ENCODE measurements at regions not wholly inside any gene's neighbourhood (a gene's known extent, or its start where the extent isn't known, plus 50 kb on each side); places are given as distances from the start of the nearest gene placed in this dataset.

DNA sequence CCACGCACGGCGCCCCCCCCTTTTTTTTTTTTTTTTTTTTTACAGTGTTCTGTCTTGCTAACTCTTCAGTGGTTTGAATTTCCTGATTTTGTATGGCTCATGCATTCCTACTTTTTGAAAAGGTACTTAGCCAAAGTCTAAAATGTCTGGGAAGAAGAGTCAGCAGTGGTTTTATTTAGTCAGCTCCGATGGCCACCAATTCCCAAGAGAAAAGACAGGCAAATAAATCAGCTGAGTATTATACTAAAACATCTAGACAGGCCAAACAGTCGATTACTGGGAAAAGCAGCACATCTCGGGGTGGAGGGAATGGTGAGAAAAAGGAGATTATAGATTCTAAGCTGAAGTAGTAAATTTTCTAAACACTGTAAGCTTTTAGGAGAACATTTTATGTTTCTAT, 192.5 kb upstream of the ZRANB2 start:
- Histone ChIP-seq H3K4me1 (replicated peaks in 1 of 2; ENCODE audit: control insufficient read depth in 2 of 2, insufficient read depth in 2 of 2, low read length in 2 of 2) (no peaks in the 10 kb centered on the region), H4K20me1 (replicated peaks; ENCODE audit: control insufficient read depth, insufficient read depth, low read length) (no peaks in the 10 kb centered on the region), H3K9me1 (ENCODE audit: control insufficient read depth, insufficient read depth, low read length) (no peaks in the 10 kb centered on the region), H3K79me2 (ENCODE audit: control insufficient read depth, insufficient read depth, low read length) (no peaks in the 10 kb centered on the region), H3K4me3 (no peak overlapping the region), H3K27me3 (ENCODE audit: control insufficient read depth in 2 of 2, insufficient read depth in 2 of 2, low read length in 2 of 2) (no peaks in the 10 kb centered on the region), H3K27ac (ENCODE audit: extremely low read depth, low read depth, low read length) (no peak overlapping the region), H3K4me2 (ENCODE audit: insufficient read depth, low read length) (no peak overlapping the region), H3K9ac (ENCODE audit: insufficient read depth in 1 of 2, low read depth in 2 of 2, low read length in 2 of 2) (no peak overlapping the region), H2AFZ (ENCODE audit: low read depth, low read length) (no peak overlapping the region), H3K36me3 (ENCODE audit: control insufficient read depth, insufficient read depth, low read length) (no peaks in the 10 kb centered on the region), H3K9me3 (replicated peaks; ENCODE audit: control insufficient read depth, insufficient read depth, low read depth, low read length) (no peaks in the 10 kb centered on the region; the same call in 1 of the 2 replicates)
- in situ Hi-C loops (cut with MboI) = no loop called here
- 2% methylated on average over 3 of the region's 6 CpGs for WGBS (ENCODE audit: insufficient coverage, low coverage, missing lambda C conversion rate)
- ChIA-PET CTCF (ENCODE audit: low intra/inter-chr PET ratio) (no interaction called here), POLR2A (no interaction called here)
- FAIRE-seq (no peak), ATAC-seq (no peak), DNase-seq (ENCODE audit: extremely low read depth in 1 of 4, low spot score in 3 of 4) (no peak)
- intact Hi-C loops (cut with micrococcal nuclease) = no loop called here
- no TSS peak for BruUV-seq (replicated peaks)
- TF ChIP-seq DIDO1 (tag; IDR thresholded peaks at IDR 0.05; ENCODE audit: low read depth) = no peak
- TF ChIP-seq ZNF561 (CRISPR knock-in tag; conservative IDR thresholded peaks at IDR 0.05) = no peak
- no peak for TF ChIP-seq L3MBTL2 (IDR thresholded peaks at IDR 0.05)
- no peak for TF ChIP-seq ZKSCAN1 (IDR thresholded peaks at IDR 0.05; ENCODE audit: low read depth, low read length)
- TF ChIP-seq HMGN3 (IDR thresholded peaks at IDR 0.05; ENCODE audit: borderline replicate concordance, extremely low read depth, insufficient read length, low read depth, low read length) = no peak
- no peak for TF ChIP-seq ELK1 (CRISPR knock-in tag; IDR thresholded peaks at IDR 0.05)
- TF ChIP-seq ARHGAP35 (IDR thresholded peaks at IDR 0.05; ENCODE audit: partially characterized antibody) = no peak
- no peak for TF ChIP-seq MED1 (CRISPR knock-in tag; IDR thresholded peaks at IDR 0.05; ENCODE audit: borderline replicate concordance)
- TF ChIP-seq TOE1 (IDR thresholded peaks at IDR 0.05; ENCODE audit: borderline replicate concordance) = no peak
- no peak for TF ChIP-seq TOE1 (CRISPR knock-in tag; IDR thresholded peaks at IDR 0.05; ENCODE audit: borderline replicate concordance, low read depth)
- TF ChIP-seq FOXA1 (IDR thresholded peaks at IDR 0.05; ENCODE audit: borderline replicate concordance) = no peak
- no peak for TF ChIP-seq RREB1 (CRISPR knock-in tag; IDR thresholded peaks at IDR 0.05)
- no peak for TF ChIP-seq THAP12 (CRISPR knock-in tag; IDR thresholded peaks at IDR 0.05)
- TF ChIP-seq MLX (CRISPR knock-in tag; conservative IDR thresholded peaks at IDR 0.05) = no peak
